Astrocyte (in vitro differentiated cells and primary cell): ENCODE measurements at regions not wholly inside any gene's neighbourhood (a gene's known extent, or its start where the extent isn't known, plus 50 kb on each side); places are given as distances from the start of the nearest gene placed in this dataset.

ENCODE experiments used
- DNase-seq: peaks from one replicate; pipeline ENCODE4 v3.0.0-alpha.2; 2010; ENCODE audit warnings: low read depth
- FAIRE-seq: peaks from 2 replicates; lab custom pipeline; 2011; peaks lifted over from hg19 to GRCh38; lab: Jason Lieb, UNC
- H2AFZ ChIP-seq: 2 replicates; pipeline ENCODE4 v1.6.0; 2012; ENCODE audit warnings: low read depth, low read length, inconsistent platforms
- H3K27ac ChIP-seq: 2 replicates; pipeline ENCODE4 v1.5.1; 2011; ENCODE audit warnings: low read depth, low read length, inconsistent platforms
- H3K27me3 ChIP-seq: 2 replicates; pipeline ENCODE4 v1.6.0; 2011; ENCODE audit warnings: low read length, inconsistent platforms; ENCODE audit not compliant: insufficient read depth
- H3K36me3 ChIP-seq: 2 replicates; pipeline ENCODE4 v1.5.1; 2011; ENCODE audit warnings: low read length, inconsistent platforms; ENCODE audit not compliant: insufficient read depth
- H3K4me1 ChIP-seq: 2 replicates; pipeline ENCODE4 v1.5.1; 2011; ENCODE audit warnings: low read length, inconsistent platforms; ENCODE audit not compliant: insufficient read depth
- H3K4me2 ChIP-seq: 2 replicates; pipeline ENCODE4 v1.6.0; 2012; ENCODE audit warnings: low read length, inconsistent platforms
- H3K4me3 ChIP-seq: 2 replicates; pipeline ENCODE4 v1.5.1; 2011; ENCODE audit warnings: low read depth, mild to moderate bottlenecking, low read length, inconsistent platforms; ENCODE audit not compliant: insufficient read depth
- H3K79me2 ChIP-seq: 2 replicates; pipeline ENCODE4 v1.6.0; 2012; ENCODE audit warnings: mild to moderate bottlenecking, low read length, inconsistent platforms; ENCODE audit not compliant: insufficient read depth
- H3K9ac ChIP-seq: 2 replicates; pipeline ENCODE4 v1.6.0; 2012; ENCODE audit warnings: mild to moderate bottlenecking, low read length, inconsistent platforms
- H3K9me3 ChIP-seq: 2 replicates; pipeline ENCODE4 v1.5.1; 2012; ENCODE audit warnings: low read depth, mild to moderate bottlenecking, low read length, inconsistent platforms; ENCODE audit not compliant: insufficient read depth
- H4K20me1 ChIP-seq: 2 replicates; pipeline ENCODE4 v1.6.0; 2012; ENCODE audit warnings: low read length, inconsistent platforms; ENCODE audit not compliant: insufficient read depth
- H3K27ac Mint-ChIP-seq: one replicate; pipeline ENCODE4 v1.8.0; 2021; ENCODE audit warnings: mild to moderate bottlenecking, mixed read lengths; ENCODE audit not compliant: unreplicated experiment
- H3K27me3 Mint-ChIP-seq: one replicate; pipeline ENCODE4 v1.8.0; 2021; ENCODE audit warnings: low read depth, mixed read lengths; ENCODE audit not compliant: unreplicated experiment
- H3K36me3 Mint-ChIP-seq: one replicate; pipeline ENCODE4 v1.8.0; 2021; ENCODE audit warnings: low read depth, mixed read lengths; ENCODE audit not compliant: unreplicated experiment
- H3K4me1 Mint-ChIP-seq: one replicate; pipeline ENCODE4 v1.8.0; 2021; ENCODE audit warnings: low read depth, mixed read lengths; ENCODE audit not compliant: unreplicated experiment
- H3K4me3 Mint-ChIP-seq: one replicate; pipeline ENCODE4 v1.8.0; 2021; ENCODE audit warnings: mild to moderate bottlenecking, moderate library complexity, mixed read lengths; ENCODE audit not compliant: unreplicated experiment
- H3K9me3 Mint-ChIP-seq: one replicate; pipeline ENCODE4 v1.8.0; 2021; ENCODE audit warnings: mild to moderate bottlenecking, mixed read lengths; ENCODE audit not compliant: unreplicated experiment
- CTCF ChIP-seq: IDR thresholded peaks from 2 replicates; pipeline ENCODE4 v1.5.1; 2011; ENCODE audit warnings: low read depth, mild to moderate bottlenecking, inconsistent platforms, low read length, moderate library complexity; ENCODE audit not compliant: insufficient read depth
- EZH2 ChIP-seq: IDR thresholded peaks from 2 replicates; pipeline ENCODE4 v1.6.1; 2012; ENCODE audit warnings: mild to moderate bottlenecking, low read length, inconsistent platforms; ENCODE audit not compliant: insufficient read depth

GRCh38 chr12:61490526-61491498 lies 769.4 kb upstream of the USP15 start:
- H3K27ac Mint-ChIP-seq = peak overlapping the region; percentile 27
- DNase-seq = no peak
- H3K9me3 Mint-ChIP-seq = peaks cover 1% of the 10 kb centered on the region
- H3K4me1 ChIP-seq = no peaks in the 10 kb centered on the region
- peaks cover 3% of the 10 kb centered on the region for H3K27me3 Mint-ChIP-seq
- no peaks in the 10 kb centered on the region for H3K9me3 ChIP-seq
- H3K4me3 ChIP-seq = no peak overlapping the region
- H3K4me2 ChIP-seq = no peak overlapping the region
- TF ChIP-seq EZH2 (no peak), CTCF (no peak)
- no peak overlapping the region for H3K4me3 Mint-ChIP-seq
- no peak for FAIRE-seq
- no peaks in the 10 kb centered on the region for H3K79me2 ChIP-seq
- H3K27ac ChIP-seq = no peak overlapping the region
- no peaks in the 10 kb centered on the region for H3K27me3 ChIP-seq
- H3K9ac ChIP-seq = no peak overlapping the region
- H3K36me3 ChIP-seq = no peaks in the 10 kb centered on the region
- H4K20me1 ChIP-seq = no peaks in the 10 kb centered on the region
- H2AFZ ChIP-seq = no peak overlapping the region
- peaks cover 17% of the 10 kb centered on the region for H3K4me1 Mint-ChIP-seq
- no peaks in the 10 kb centered on the region for H3K36me3 Mint-ChIP-seq

GRCh38 chr12:61502179-61502578 lies 758.0 kb upstream of the USP15 start:
- Histone ChIP-seq H3K27ac (no peak overlapping the region), H3K4me2 (no peak overlapping the region), H3K9ac (no peak overlapping the region), H3K36me3 (no peaks in the 10 kb centered on the region), H3K9me3 (no peaks in the 10 kb centered on the region), H4K20me1 (no peaks in the 10 kb centered on the region), H2AFZ (no peak overlapping the region), H3K4me3 (no peak overlapping the region), H3K27me3 (no peaks in the 10 kb centered on the region), H3K79me2 (no peaks in the 10 kb centered on the region), H3K4me1 (no peaks in the 10 kb centered on the region)
- no peaks in the 10 kb centered on the region for H3K36me3 Mint-ChIP-seq
- no peak overlapping the region for H3K27ac Mint-ChIP-seq
- no peaks in the 10 kb centered on the region for H3K9me3 Mint-ChIP-seq
- no peak for FAIRE-seq
- no peak for DNase-seq
- peaks cover 5% of the 10 kb centered on the region for H3K27me3 Mint-ChIP-seq
- H3K4me3 Mint-ChIP-seq = no peak overlapping the region
- H3K4me1 Mint-ChIP-seq = peaks cover 8% of the 10 kb centered on the region
- no peak for TF ChIP-seq EZH2
- no peak for TF ChIP-seq CTCF
